Muscle of leg (tissue), 3 donors: ENCODE measurements at regions not wholly inside any gene's neighbourhood (a gene's known extent, or its start where the extent isn't known, plus 50 kb on each side); places are given as distances from the start of the nearest gene placed in this dataset.
A peak's percentile ranks its signal among the peaks of the same experiment; 100 is the strongest.
"Not testable (repeated sequence)": the region's sequence is repeated elsewhere in the genome, so short reads cannot be mapped to it uniquely, and the experiment has no call there.

Experiments
- DNase-seq: peaks from one replicate; pipeline ENCODE4 v3.0.0; 2013
- H3K27ac ChIP-seq: one replicate; pipeline ENCODE4 v1.5.1; 2013; ENCODE audit warnings: mild to moderate bottlenecking, low read length, control low read depth
- H3K27me3 ChIP-seq: one replicate; pipeline ENCODE4 v1.6.1; 2013; ENCODE audit warnings: low read length; ENCODE audit not compliant: control insufficient read depth, insufficient read depth
- H3K36me3 ChIP-seq: one replicate; pipeline ENCODE4 v1.6.1; 2013; ENCODE audit warnings: low read length; ENCODE audit not compliant: control insufficient read depth, insufficient read depth
- H3K4me1 ChIP-seq: one replicate; pipeline ENCODE4 v1.6.1; 2013; ENCODE audit warnings: low read length; ENCODE audit not compliant: control insufficient read depth, insufficient read depth
- H3K4me3 ChIP-seq: one replicate; pipeline ENCODE4 v1.5.1; 2013; ENCODE audit warnings: low read length, control low read depth
- H3K9me3 ChIP-seq: replicated peaks from 2 replicates; pipeline ENCODE4 v1.6.1; 2013; ENCODE audit warnings: low read depth, low read length; ENCODE audit not compliant: control insufficient read depth
- WGBS: methylation state at CpG from one replicate; pipeline ENCODE4 v1.1.5; 2013; ENCODE audit warnings: missing lambda C conversion rate; ENCODE audit not compliant: insufficient coverage; 5-methylcytosine and 5-hydroxymethylcytosine counted together

DNA sequence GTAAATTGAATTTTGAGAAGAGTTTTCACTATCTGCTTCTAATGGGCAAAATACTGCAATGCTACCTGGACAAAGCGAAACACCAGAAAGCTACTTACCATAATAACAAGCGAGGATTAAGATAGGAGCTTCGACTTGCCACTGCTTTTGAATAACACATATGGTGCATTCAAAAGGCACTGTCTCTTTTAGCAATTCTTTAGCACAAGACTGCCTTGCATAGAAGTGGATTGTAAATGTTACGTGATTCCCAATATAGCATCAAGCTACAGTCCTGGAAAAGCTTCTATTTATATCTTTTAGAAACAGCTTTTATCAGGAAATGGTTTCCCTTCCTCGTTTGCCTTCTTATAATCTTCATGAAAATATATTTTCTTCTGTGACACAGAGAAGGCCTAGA, 258.7 kb upstream of the PDE3A start:
- Histone ChIP-seq H3K4me1 (no peaks in the 10 kb centered on the region), H3K4me3 (no peak overlapping the region), H3K9me3 (no peaks in the 10 kb centered on the region), H3K27me3 (no peaks in the 10 kb centered on the region), H3K36me3 (no peaks in the 10 kb centered on the region), H3K27ac (peak overlapping the region; percentile 26)
- DNase-seq: peak; percentile 37
- WGBS: no CpG with 5 or more reads among the region's 5 CpGs

DNA sequence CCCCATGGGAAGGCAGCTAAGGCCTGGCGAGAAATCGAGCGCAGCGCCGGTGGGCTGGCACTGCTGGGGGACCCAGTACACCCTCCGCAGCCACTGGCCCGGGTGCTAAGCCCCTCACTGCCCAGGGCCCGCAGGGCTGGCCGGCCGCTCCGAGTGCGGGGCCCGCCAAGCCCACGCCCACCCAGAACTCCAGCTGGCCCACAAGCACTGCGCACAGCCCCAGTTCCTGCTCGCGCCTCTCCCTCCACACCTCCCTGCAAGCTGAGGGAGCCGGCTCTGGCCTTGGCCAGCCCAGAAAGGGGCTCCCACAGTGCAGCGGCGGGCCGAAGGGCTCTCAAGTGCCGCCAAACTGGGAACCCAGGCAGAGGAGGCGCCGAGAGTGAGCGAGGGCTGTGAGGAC, 253.0 kb upstream of the PDE3A start:
- not testable (repeated sequence) for H3K4me1 ChIP-seq, H3K27me3 ChIP-seq, H3K9me3 ChIP-seq, H3K36me3 ChIP-seq, H3K27ac ChIP-seq, DNase-seq, H3K4me3 ChIP-seq
- WGBS: 89% methylated on average over 5 of the region's 25 CpGs

DNA sequence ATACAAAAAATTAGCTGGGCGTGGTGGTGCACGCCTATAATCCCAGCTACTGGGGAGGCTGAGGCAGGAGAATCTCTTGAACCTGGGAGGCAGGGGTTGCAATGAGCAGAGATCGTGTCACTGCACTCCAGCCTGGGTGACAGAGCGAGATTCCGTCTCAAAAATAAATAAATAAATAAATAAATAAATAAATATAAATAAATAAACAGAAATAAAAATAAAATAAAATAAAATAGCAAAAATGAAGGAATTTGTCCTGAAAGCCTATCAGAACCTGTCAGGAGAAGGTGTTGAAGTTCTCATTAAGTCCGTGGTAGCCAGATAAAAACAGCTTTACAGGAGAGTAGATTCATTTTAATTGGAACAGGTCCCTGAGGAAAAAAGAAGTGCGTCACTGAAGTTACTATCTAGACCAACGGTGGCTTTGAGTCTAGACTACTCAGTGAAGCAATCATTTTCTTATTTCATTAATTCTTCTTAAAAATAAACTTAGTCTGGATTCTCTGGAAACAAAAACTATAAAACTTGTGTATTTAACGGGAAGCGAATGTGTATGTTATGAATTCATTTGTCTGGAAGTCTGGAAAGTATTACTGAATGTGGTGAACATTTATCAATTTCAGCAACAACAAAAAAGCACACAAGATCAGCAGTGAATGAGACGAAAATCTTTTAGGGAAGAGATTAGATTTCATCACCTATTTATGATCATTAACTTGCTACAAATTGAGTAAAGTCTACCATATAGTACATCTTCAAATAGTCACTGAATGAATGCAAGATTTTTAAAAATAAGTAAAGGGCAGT, 248.5 kb upstream of the PDE3A start:
- no peaks in the 10 kb centered on the region for H3K9me3 ChIP-seq
- no peaks in the 10 kb centered on the region for H3K36me3 ChIP-seq
- no peak overlapping the region for H3K27ac ChIP-seq
- no peaks in the 10 kb centered on the region for H3K27me3 ChIP-seq
- H3K4me3 ChIP-seq: no peak overlapping the region
- no peaks in the 10 kb centered on the region for H3K4me1 ChIP-seq
- WGBS: 100% methylated on average over 2 of the region's 11 CpGs
- no peak for DNase-seq

DNA sequence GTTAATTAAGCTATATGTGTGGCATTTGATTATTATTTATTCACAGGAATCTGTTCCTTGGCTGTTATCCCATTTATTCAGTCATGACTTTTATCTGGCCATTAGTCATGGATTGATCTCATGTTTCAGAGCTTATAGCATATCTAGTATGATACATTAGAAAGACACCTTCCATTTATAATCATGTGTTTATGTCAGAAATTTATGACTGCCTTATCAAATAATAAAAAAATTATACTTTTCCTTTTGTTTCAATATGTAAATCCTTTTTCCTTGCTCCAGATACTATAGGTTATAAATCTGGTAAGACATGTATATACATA, 248.0 kb upstream of the PDE3A start:
- no peak overlapping the region for H3K27ac ChIP-seq
- H3K27me3 ChIP-seq: no peaks in the 10 kb centered on the region
- H3K4me1 ChIP-seq: no peaks in the 10 kb centered on the region
- no peaks in the 10 kb centered on the region for H3K36me3 ChIP-seq
- H3K9me3 ChIP-seq: no peaks in the 10 kb centered on the region
- no peak for DNase-seq
- no peak overlapping the region for H3K4me3 ChIP-seq

DNA sequence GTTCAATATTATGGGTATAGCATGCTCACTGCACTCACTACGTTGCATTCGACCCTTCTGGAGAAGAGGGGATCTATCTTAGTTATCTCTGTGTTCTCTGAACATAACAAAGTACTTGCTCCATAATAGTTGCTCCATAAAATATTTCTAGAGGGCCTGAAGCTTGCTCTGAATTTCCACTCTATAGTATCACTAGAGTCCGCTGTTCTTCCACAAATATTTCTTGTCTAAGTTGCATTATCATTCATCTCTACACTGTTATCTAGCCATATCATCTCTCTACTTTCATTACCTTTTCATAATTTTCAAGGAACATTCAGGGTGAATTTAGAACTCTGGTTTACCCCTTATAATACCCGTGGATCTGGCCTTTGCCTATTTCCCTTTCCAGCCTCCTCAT, 246.1 kb upstream of the PDE3A start:
- Histone ChIP-seq H3K27me3 (no peaks in the 10 kb centered on the region), H3K4me1 (no peaks in the 10 kb centered on the region), H3K27ac (no peak overlapping the region), H3K9me3 (no peaks in the 10 kb centered on the region), H3K4me3 (no peak overlapping the region), H3K36me3 (no peaks in the 10 kb centered on the region)
- 64% methylated on average over 2 of the region's 4 CpGs for WGBS
- DNase-seq: no peak

DNA sequence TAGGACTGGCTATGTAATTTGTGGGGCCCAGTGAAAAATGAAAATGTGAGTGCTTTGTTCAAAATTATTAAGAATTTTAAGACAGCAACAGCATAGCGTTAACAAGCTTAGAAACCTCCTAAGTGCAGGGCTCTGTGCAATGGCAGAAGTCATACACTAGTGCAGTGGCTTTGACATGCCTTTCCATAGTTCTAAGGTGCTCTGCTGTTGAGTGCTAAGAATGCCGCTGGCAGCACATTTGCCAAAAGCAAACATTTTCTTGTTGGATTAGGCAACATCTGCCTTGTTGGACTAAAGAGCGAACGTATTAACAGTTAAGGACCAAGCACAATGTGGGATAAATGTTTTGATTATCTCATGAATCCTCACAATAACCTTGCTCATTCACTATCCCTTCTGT, 244.9 kb upstream of the PDE3A start:
- no peaks in the 10 kb centered on the region for H3K27me3 ChIP-seq
- DNase-seq: no peak
- no peaks in the 10 kb centered on the region for H3K36me3 ChIP-seq
- WGBS: 100% methylated on average over 2 of the region's 4 CpGs
- no peak overlapping the region for H3K27ac ChIP-seq
- no peaks in the 10 kb centered on the region for H3K9me3 ChIP-seq
- no peak overlapping the region for H3K4me3 ChIP-seq
- no peaks in the 10 kb centered on the region for H3K4me1 ChIP-seq

DNA sequence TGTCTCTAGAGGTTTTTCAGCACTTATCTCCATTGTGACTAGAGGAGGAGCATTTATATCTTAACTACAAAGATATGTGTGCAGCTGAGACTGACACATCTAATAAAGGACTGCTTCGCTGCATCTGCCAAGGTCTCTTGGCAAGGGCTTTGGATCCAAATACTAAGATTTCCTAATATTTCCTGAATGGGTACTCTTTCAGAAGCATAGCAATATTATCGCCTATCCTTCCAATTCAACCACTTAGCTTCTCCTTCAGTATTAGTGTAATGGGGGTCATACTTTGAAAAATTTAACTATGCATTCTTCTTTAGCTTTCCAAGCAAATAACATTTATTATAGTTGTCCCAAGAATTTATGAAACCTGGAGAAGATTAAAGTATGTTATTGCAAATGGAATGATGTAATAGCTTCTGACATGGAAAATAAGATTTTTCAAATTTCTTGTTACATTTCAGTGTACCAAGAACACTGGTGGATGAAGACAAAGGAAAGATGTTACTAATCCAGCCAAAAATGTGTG, 243.0 kb upstream of the PDE3A start:
- no CpG with 5 or more reads among the region's 2 CpGs for WGBS
- H3K27me3 ChIP-seq: no peaks in the 10 kb centered on the region
- no peaks in the 10 kb centered on the region for H3K36me3 ChIP-seq
- no peaks in the 10 kb centered on the region for H3K4me1 ChIP-seq
- H3K9me3 ChIP-seq: no peaks in the 10 kb centered on the region
- DNase-seq: peak; percentile 48
- H3K27ac ChIP-seq: no peak overlapping the region
- no peak overlapping the region for H3K4me3 ChIP-seq

DNA sequence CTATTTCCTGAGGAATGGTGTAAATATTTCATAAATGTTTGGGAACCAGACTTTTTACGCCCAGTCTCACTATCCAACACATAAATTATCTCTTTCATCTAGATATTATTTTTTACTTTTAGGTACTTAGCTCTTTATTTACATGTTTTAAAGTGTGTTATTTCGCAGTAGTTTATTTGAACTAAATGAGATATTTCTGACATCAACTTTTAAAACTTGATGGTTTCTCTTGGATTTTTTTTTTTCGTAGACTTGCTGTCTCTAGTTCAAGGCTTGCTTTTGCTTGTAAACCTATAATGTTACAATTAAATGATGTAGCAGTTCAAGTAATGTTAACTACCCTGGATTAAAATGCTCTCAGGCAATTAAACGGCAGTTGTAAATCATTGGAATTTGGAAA, 241.7 kb upstream of the PDE3A start:
- no peak for DNase-seq

DNA sequence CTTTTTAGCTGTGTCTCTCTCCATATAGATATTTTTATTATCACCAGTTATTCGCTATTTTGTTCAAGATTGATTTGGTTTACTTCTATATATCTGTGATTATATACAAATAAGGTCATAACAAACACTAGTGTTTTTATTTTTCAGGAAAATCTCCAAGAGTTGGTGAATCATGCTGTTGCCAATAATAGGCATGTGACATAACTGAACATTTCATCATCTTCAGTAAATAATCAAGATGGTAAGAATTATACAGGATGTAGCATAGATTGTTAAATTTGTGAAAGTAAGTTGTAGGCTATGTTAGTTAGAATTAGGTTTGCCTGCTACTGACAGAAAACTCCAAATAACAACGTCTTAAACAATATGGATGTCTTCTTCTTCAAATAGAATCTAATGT, 240.9 kb upstream of the PDE3A start:
- Histone ChIP-seq H3K9me3 (no peaks in the 10 kb centered on the region), H3K36me3 (no peaks in the 10 kb centered on the region), H3K4me3 (no peak overlapping the region), H3K27ac (no peak overlapping the region), H3K27me3 (no peaks in the 10 kb centered on the region), H3K4me1 (no peaks in the 10 kb centered on the region)
- no peak for DNase-seq
- no CpG with 5 or more reads among the region's 2 CpGs for WGBS

More for the DNA sequence above, 241.7 kb upstream of the PDE3A start:
- no peak overlapping the region for H3K27ac ChIP-seq
- no CpG with 5 or more reads among the region's 4 CpGs for WGBS
- no peak overlapping the region for H3K4me3 ChIP-seq
- no peaks in the 10 kb centered on the region for H3K27me3 ChIP-seq
- no peaks in the 10 kb centered on the region for H3K9me3 ChIP-seq
- H3K36me3 ChIP-seq: no peaks in the 10 kb centered on the region
- no peaks in the 10 kb centered on the region for H3K4me1 ChIP-seq

DNA sequence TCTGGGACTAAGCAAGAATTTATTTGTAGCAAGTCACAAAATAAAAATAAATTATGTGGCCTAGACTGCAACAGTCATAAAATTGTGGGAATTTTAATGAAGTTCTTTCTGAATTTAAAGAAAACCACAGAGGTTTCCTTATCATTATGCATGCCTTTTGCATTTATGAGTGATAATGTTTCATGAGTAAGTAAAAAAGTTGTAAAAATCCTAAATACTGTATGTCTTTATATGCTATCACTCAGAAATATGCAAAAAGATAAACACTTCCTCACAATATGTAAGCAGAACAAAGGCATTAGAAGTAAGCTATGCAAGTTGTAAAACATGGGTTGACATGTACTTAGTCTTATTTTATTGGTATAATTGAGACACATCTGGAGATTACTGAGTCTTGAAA, 239.4 kb upstream of the PDE3A start:
- H3K36me3 ChIP-seq: no peaks in the 10 kb centered on the region
- H3K9me3 ChIP-seq: no peaks in the 10 kb centered on the region
- H3K27me3 ChIP-seq: no peaks in the 10 kb centered on the region
- no peak overlapping the region for H3K4me3 ChIP-seq
- H3K4me1 ChIP-seq: no peaks in the 10 kb centered on the region
- H3K27ac ChIP-seq: no peak overlapping the region
- no peak for DNase-seq

DNA sequence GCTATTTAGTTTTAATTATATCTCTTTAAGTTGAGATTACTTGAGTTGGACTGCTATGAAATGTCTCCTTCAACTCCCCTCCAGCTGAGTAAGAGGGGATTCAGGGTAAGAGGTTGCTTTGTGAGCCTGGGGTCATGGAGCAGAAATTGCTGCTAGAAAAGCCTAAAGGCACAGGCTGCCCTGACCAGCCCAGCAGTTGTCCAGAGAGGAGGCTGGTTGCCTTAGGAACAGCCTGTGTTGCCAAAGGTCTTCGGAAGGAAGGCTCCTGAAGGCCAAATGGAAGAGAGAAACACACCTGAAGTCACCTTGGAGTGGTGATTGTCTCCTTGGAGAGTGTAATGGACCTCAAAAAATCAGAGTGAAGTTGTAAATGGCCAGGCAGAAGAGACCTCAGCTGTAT, 235.5 kb upstream of the PDE3A start:
- H3K27ac ChIP-seq: no peak overlapping the region
- H3K4me3 ChIP-seq: no peak overlapping the region
- no peaks in the 10 kb centered on the region for H3K9me3 ChIP-seq
- H3K27me3 ChIP-seq: no peaks in the 10 kb centered on the region
- H3K4me1 ChIP-seq: no peaks in the 10 kb centered on the region
- H3K36me3 ChIP-seq: no peaks in the 10 kb centered on the region
- WGBS: 93% methylated on average over 1 of the region's 1 CpG
- DNase-seq: no peak
